NCI-H82 treated with DMSO at 0.1 percent for 48 hours (cell line): ENCODE measurements at regions not wholly inside any gene's neighbourhood (a gene's known extent, or its start where the extent isn't known, plus 50 kb on each side); places are given as distances from the start of the nearest gene placed in this dataset.
"Not testable (repeated sequence)": the region's sequence is repeated elsewhere in the genome, so short reads cannot be mapped to it uniquely, and the experiment has no call there.

Experiments
- DNase-seq: peaks from one replicate; lab custom pipeline; 2025; ENCODE audit not compliant: unreplicated experiment; lab: John Stamatoyannopoulos, UW

DNA sequence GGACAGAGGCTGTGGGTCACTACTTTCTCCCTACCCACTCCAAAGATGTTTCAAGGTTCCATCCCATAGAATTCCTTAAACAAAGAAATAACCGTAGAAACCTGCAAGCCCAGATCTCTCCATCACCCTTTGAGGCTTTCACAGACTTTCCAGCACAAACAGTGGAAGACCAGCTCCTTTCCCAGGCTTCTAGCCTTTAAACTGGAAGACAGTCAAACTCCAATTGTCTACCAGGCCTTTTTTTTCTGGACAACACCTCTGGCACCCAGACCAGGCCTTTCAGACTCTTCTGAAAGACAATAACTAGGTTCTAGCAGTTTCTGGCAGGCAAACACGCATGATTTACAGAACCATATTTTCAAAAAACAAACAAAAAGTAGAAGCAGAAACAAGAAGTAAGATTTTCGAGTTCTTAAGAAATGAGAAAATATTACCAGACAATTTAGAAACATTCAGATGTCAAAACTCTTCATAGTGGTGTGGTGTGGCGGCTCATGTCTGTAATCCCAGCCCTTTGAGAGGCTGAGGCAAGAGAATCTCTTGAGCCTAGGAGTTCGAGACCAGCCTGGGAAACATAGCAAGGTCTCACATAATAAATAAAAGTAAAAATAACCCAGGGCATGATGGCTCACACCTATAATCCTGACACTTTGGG is 73.0 kb upstream of the EPCAM start:
- no peak for DNase-seq

DNA sequence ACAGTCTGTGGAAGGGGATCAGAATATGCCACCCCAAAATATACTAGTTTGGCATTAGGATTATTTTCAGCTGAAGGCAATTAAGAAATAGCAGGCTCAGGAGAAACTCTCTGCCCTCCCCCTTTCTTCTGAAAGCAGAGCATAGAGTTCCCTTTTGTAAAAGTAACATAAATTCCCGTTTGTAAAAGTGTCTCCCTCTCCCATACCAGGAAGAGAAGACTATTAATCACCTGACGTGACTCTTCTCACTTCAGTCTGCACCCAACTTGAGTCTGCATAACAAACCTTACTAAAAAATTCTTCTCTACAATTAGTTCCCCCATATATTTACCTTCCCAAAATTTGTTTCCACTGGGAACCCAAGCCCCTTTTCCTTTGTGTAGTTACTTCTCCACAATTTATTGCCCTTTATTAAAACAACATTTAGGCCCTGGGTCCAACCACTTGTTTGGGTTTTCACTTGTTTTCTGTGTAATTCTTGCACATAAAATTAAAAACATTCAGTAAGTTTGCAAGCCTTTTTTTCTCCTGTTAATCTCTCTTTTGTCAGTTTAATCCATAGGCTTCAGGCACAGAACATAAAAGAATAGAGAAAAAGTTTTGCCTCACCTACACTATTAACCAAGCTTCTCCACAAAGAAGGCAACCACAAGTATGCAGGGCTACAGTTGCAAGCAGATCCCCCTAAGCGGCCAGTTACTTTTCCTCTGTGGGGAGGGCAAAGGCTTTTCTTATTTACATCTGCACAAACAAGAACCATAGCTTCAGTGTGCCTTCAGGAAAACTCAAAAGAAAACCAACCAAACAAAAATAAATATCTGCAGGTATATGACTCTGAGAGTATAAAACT is 73.8 kb upstream of the EPCAM start:
- no peak for DNase-seq

DNA sequence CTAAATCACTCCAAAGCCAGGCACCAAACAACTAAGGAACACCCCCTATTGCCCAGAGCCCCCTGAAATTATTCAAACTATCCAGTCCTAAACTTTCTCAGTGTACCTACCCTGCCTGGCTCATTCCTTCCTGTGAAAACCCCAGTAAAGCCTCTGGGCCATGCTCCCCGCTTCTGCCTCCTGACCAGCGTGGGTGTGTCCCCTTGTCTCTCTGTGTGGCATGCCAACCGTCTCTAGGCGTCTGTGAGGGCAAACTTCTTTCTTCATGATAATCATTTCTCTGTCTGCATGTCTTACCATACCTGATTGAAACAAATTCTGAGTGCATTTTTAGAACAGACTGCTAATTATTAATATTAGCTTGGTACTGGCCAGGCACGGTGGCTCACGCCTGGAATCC is 75.1 kb upstream of the EPCAM start:
- no peak for DNase-seq

DNA sequence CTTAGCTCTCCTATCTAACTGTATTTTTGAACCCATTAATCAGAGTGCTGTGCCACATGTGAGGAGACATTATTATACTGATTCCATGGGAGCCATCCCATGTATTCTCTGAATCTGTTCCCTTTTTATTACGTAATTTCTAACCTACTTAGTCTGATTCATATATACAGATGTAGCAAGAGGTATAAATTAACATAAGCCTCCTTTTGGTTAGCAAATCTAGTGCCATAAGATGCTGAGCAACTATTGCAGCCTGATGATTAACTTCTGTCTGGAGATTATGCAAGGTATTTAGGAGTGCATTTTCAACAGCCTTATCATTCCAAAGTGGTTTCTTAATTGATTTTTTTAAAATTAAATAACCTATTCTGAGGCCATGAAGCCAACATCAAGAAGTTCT is 80.2 kb upstream of the EPCAM start:
- no peak for DNase-seq

- no peak for DNase-seq
These were observed 85.5 kb upstream of the EPCAM start for GRCh38 chr2:47283659-47284058.

DNA sequence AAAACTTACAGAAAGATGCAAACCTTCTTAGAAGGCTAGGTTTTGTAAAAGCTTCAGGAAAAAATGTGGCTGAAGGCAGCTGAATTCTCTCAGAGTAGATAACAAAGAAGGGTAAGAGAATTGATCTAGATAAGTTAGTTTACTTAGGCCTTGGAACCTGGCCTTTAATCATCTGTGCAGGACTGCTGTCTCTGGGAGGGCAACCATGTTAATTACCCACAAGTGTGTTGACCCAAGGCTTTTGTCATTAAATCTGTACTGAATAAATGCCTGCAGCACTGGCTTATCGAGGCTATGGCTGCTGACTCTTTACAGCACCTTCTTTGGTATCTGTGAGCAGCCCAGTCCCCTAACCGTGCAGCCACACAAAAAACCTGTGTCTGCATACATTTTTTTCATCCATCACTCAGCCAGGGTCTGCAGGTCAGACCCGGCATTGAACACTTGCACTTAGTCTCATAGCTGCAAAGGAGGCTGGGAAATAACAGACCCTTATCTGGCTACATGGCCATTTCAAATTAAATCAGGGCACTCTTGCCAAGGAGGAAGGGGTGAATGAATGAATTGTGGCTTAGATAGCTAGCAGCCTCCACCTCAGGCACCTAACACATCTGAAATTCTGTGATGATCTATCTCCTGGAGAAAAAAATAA is 86.4 kb upstream of the EPCAM start:
- DNase-seq = no peak

DNA sequence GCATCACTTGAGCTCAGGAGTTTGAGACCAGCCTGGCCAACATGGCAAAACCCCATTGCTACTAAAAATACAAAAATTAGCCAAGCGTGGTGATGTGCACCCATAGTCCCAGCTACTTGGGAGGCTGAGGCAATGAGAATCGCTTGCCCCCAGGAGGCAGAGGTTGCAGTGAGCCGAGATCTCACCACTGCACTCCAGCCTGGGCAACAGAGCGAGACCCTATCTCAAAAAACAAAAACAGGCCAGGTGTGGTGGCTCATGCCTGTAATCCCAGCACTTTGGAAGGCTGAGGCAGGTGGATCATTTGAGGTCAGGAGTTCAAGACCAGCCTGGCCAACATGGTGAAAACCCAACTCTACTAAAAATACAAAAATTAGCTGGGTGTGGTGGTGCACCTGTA is 89.6 kb upstream of the EPCAM start:
- DNase-seq = not testable (repeated sequence)

DNA sequence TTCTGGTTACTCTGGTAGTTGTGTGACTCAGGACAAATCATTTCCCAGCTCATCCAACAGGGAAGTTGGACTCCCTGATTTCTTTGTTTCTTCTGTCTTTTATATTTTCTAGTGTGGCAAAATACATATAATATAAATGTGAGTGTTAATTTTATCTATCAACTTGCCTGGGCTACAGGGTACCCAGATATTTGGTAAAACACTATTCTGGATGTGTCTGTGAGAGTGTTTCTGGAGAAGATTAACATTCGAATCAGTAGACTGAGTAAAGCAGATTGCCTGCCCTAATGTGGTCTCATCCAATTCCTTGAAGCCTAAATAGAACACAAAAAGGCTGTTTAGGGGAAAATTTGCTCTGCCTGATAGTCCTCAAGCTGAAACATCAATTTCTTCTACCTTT is 91.1 kb upstream of the EPCAM start:
- DNase-seq = no peak

GRCh38 chr2:47277187-47277586 is 91.9 kb upstream of the EPCAM start:
- no peak for DNase-seq

GRCh38 chr2:47276061-47276460 is 93.0 kb upstream of the EPCAM start:
- DNase-seq = no peak

GRCh38 chr2:47274054-47274782 is 94.9 kb upstream of the EPCAM start:
- no peak for DNase-seq

DNA sequence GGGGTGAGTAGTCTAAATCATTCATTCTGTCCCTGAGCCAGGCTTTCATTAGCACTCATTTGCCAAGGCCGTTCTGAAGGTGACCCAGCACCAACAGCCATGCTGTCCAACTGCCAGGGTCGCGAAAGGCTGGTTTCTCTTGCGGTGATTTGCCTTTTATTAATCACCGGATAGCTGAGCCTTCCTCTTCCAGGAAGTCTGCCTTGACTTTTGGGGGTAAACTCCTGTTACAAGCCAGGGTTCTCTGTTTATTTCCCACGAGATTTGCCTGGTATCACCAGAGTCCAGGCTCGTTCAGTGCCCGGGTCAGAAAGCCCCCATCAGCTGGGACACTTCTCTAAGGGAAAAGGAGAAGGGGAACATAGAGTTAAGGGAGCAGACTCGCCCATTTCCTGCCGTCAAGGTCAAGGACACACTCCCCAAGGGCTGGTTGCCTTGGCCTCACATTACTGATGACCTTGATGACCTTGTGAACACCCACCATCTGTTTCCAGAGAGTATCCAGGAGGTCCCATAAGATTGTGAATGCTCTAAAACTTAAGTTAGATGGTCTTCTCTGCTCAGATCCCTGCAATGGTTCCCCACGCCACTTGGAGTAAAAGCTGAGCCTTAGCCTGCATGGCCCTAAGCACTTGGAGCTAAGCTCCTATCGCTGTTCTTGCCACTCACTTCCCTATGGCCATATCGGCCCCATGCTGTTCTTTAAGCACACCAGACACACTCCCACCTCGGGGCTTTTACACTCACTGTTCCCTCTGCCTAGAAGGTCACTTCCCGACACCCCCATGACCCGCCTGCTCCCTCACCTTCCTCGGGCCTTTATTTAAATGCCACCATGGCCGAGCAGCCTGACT is 96.0 kb upstream of the EPCAM start:
- DNase-seq = no peak

- peak; percentile 7 for DNase-seq
These were observed 95.9 kb upstream of the CALM2 start for GRCh38 chr2:47272031-47272864.

DNA sequence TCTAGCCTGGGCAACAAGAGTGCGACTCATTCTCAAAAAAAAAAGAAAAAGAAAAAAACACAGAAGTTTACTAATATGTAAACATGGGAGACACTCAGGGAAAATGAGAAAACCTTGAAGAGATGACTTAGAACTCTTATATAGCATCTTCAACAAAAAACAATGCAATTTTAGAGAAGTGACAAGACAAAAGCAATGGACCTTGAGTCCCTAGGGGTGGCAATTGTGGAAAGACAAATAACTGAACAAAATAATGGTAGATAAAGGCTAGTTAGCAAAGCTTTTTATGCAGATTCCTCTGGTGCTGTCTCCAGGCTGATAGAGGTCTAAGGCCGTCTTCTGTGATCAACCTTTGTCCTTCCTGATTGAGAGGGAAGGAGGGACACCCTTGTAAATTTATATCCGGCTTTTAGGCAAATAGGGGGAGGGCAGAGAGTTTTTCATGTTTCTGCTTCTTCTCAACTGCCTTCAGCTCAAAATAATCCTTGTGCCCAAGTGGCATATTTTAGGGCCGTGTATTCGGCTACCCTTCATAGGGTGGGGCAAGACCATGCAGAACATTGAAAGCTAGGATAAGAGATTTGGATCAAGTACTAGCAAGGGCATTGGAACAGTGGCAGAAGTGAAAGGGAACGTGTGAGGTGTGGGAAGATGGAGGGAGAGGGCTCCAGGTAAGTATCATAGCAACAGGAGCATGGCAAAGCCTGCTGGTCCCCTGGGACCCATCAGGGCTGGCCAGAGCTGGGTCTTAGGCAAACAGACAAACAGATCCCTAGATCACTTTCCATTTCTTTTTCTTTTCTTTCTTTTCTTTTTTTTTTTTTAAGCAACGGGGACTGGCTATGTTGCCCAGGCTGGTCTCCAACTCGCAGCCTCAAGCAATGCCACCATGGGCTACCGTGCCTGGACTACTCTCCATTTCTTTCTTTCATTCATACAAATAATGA is 95.0 kb upstream of the CALM2 start:
- DNase-seq = no peak

- no peak for DNase-seq
These were observed 94.1 kb upstream of the CALM2 start for GRCh38 chr2:47270421-47270820.

GRCh38 chr2:47269316-47270232 is 93.3 kb upstream of the CALM2 start:
- DNase-seq = no peak

DNA sequence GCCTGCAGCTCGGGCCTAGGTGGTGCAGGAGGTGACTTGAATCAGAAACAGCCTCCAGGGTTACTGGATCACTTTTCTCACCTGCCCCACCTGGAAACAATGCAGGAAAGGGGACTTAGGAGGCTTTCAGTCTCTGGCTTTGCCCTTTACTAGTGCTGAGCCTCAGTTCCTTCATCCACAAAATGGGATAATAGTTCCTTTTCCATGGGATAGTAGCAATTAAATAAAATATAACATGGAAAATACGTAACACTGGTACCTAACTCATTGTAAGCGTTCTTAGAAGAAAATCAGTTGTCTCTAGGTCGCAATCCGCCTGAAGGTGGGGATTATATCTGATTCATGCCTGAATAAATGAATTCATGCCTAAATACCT is 91.4 kb upstream of the CALM2 start:
- no peak for DNase-seq
